AG04449 (cell line): ENCODE measurements at regions not wholly inside any gene's neighbourhood (a gene's known extent, or its start where the extent isn't known, plus 50 kb on each side); places are given as distances from the start of the nearest gene placed in this dataset.

Source experiments
- CTCF ChIA-PET: fragments of 350-600 bp; formaldehyde crosslinking; extraction: SDS; loops from one replicate; lab custom pipeline; 2021; ENCODE audit warnings: antibody characterized with exemption; lab: Yijun Ruan, JAX
- POLR2A ChIA-PET: fragments of 400-600, 350-600 bp; formaldehyde crosslinking; extraction: SDS; loops from one replicate; lab custom pipeline; 2020; ENCODE audit warnings: antibody characterized with exemption, inconsistent platforms; lab: Yijun Ruan, JAX
- DNase-seq: peaks from one replicate; pipeline ENCODE4 v3.0.0-alpha.2; 2010; ENCODE audit warnings: low read depth, low spot score
- H3K4me3 ChIP-seq: 2 replicates; pipeline ENCODE4 v1.5.1; 2011; ENCODE audit warnings: low read depth, mild to moderate bottlenecking, control low read depth, low read length
- CTCF ChIP-seq: IDR thresholded peaks from one replicate; pipeline ENCODE4 v1.5.1; 2011; ENCODE audit warnings: mild to moderate bottlenecking, moderate library complexity, low read length, control low read depth, inconsistent platforms; ENCODE audit not compliant: insufficient read depth; ENCODE audit errors: missing control alignments

- DNase-seq: no peak
- H3K4me3 ChIP-seq: no peak overlapping the region
- ChIA-PET CTCF (no interaction called here), POLR2A (no interaction called here)
- TF ChIP-seq CTCF: no peak
Measured at GRCh38 chr15:60057554-60057953, 53.4 kb downstream of the FOXB1 start.

GRCh38 chr15:60059186-60059585 lies 55.1 kb downstream of the FOXB1 start:
- ChIA-PET POLR2A (no interaction called here), CTCF (no interaction called here)
- H3K4me3 ChIP-seq: no peak overlapping the region
- no peak for TF ChIP-seq CTCF
- no peak for DNase-seq

GRCh38 chr15:60061758-60062157 lies 57.6 kb downstream of the FOXB1 start:
- POLR2A ChIA-PET: no interaction called here

GRCh38 chr15:60062826-60063225 lies 58.7 kb downstream of the FOXB1 start:
- POLR2A ChIA-PET: no interaction called here
- H3K4me3 ChIP-seq: no peak overlapping the region
- DNase-seq: no peak
- CTCF ChIA-PET: no interaction called here
- no peak for TF ChIP-seq CTCF

More at GRCh38 chr15:60061758-60062157, 57.6 kb downstream of the FOXB1 start:
- TF ChIP-seq CTCF: no peak
- no peak for DNase-seq
- no peak overlapping the region for H3K4me3 ChIP-seq
- CTCF ChIA-PET: no interaction called here

- ChIA-PET CTCF (no interaction called here), POLR2A (no interaction called here)
- DNase-seq: no peak
- no peak overlapping the region for H3K4me3 ChIP-seq
- no peak for TF ChIP-seq CTCF
Measured at GRCh38 chr15:60065951-60066350, 61.8 kb downstream of the FOXB1 start.

- DNase-seq: peak; percentile 58
- no peak for TF ChIP-seq CTCF
- ChIA-PET CTCF (interaction anchor here (1.5 kb wide), 1 partner anchor 20 kb away, joined by 3 read pairs; no protein-coding TSS in a partner anchor), POLR2A (no interaction called here)
- H3K4me3 ChIP-seq: no peak overlapping the region
Measured at GRCh38 chr15:60070838-60071493, 66.9 kb downstream of the FOXB1 start.
